Suprapubic skin (tissue), 4 donors: ENCODE measurements at regions not wholly inside any gene's neighbourhood (a gene's known extent, or its start where the extent isn't known, plus 50 kb on each side); places are given as distances from the start of the nearest gene placed in this dataset.

Experiments used
- DNase-seq, 2 donors: peaks; one replicate each; pipeline ENCODE4 v3.0.0-alpha.2; 2019; ENCODE audit warnings: low spot score in 2 of 2
- H3K27ac ChIP-seq: fragments of 200-600 bp; sonication (generic); one replicate; pipeline ENCODE4 v1.5.1; 2019
- H3K27me3 ChIP-seq: fragments of 200-600 bp; sonication (generic); one replicate; pipeline ENCODE4 v1.5.1; 2019
- H3K36me3 ChIP-seq: fragments of 200-600 bp; sonication (generic); one replicate; pipeline ENCODE4 v1.5.1; 2019
- H3K4me1 ChIP-seq: fragments of 200-600 bp; sonication (generic); one replicate; pipeline ENCODE4 v1.5.1; 2019
- H3K4me3 ChIP-seq: fragments of 200-600 bp; sonication (generic); one replicate; pipeline ENCODE4 v1.5.1; 2019; ENCODE audit warnings: mild to moderate bottlenecking
- H3K9me3 ChIP-seq: fragments of 200-600 bp; sonication (generic); one replicate; pipeline ENCODE4 v1.5.1; 2019
- CTCF ChIP-seq, 2 donors: fragments of 200-600 bp in 1 of 2; fragments of 450-650 bp in 1 of 2; sonication (generic) in 1 of 2; IDR thresholded peaks; one replicate each; pipeline ENCODE4 v1.5.1; 2016 to 2019; ENCODE audit warnings: antibody characterized with exemption in 2 of 2, mild to moderate bottlenecking in 1 of 2, moderate library complexity in 1 of 2
- EP300 ChIP-seq: sonication (generic); formaldehyde crosslinking; IDR thresholded peaks from one replicate; pipeline ENCODE4 v1.6.1; 2017; ENCODE audit warnings: antibody characterized with exemption
- POLR2A ChIP-seq, 2 donors: fragments of 450-650 bp; IDR thresholded peaks; one replicate each; pipeline ENCODE4 v1.6.1; 2017; ENCODE audit warnings: antibody characterized with exemption in 2 of 2, mild to moderate bottlenecking in 2 of 2, moderate library complexity in 2 of 2
- POLR2AphosphoS5 ChIP-seq, 3 donors: sonication (generic); formaldehyde crosslinking; IDR thresholded peaks; one replicate each; pipeline ENCODE4 v1.6.1; 2017; ENCODE audit warnings: antibody characterized with exemption in 3 of 3
- WGBS: methylation state at CpG from one replicate; pipeline ENCODE4 v1.1.5; 2018; 5-methylcytosine and 5-hydroxymethylcytosine counted together

- 63% methylated on average over 1 of the region's 1 CpG for WGBS
Measured at GRCh38 chr14:49364752-49365117, 221.4 kb downstream of the RPS29 start.

GRCh38 chr14:49363821-49364751, 222.1 kb downstream of the RPS29 start:
- Histone ChIP-seq H3K4me1 (no peaks in the 10 kb centered on the region), H3K27ac (no peak overlapping the region), H3K27me3 (no peaks in the 10 kb centered on the region), H3K4me3 (no peak overlapping the region), H3K9me3 (no peaks in the 10 kb centered on the region), H3K36me3 (no peaks in the 10 kb centered on the region)
- DNase-seq: no peak
- TF ChIP-seq CTCF (IDR thresholded peaks at IDR 0.05) (no peak), POLR2A (IDR thresholded peaks at IDR 0.05) (no peak), EP300 (no peak), POLR2AphosphoS5 (IDR thresholded peaks at IDR 0.05) (no peak)
- 29% methylated on average over 5 of the region's 5 CpGs for WGBS

More at GRCh38 chr14:49364752-49365117, 221.4 kb downstream of the RPS29 start:
- H3K4me1 ChIP-seq: no peaks in the 10 kb centered on the region
- no peaks in the 10 kb centered on the region for H3K27me3 ChIP-seq
- H3K9me3 ChIP-seq: no peaks in the 10 kb centered on the region
- no peak for DNase-seq
- no peak overlapping the region for H3K4me3 ChIP-seq
- TF ChIP-seq CTCF (IDR thresholded peaks at IDR 0.05) (no peak), POLR2AphosphoS5 (IDR thresholded peaks at IDR 0.05) (no peak), POLR2A (IDR thresholded peaks at IDR 0.05) (no peak), EP300 (no peak)
- H3K36me3 ChIP-seq: no peaks in the 10 kb centered on the region
- H3K27ac ChIP-seq: no peak overlapping the region

GRCh38 chr14:49362916-49363315, 223.3 kb downstream of the RPS29 start:
- no peak overlapping the region for H3K4me3 ChIP-seq
- H3K36me3 ChIP-seq: no peaks in the 10 kb centered on the region
- TF ChIP-seq POLR2A (IDR thresholded peaks at IDR 0.05) (no peak), EP300 (no peak), POLR2AphosphoS5 (IDR thresholded peaks at IDR 0.05) (no peak), CTCF (IDR thresholded peaks at IDR 0.05) (no peak)
- 74% methylated on average over 1 of the region's 1 CpG for WGBS
- H3K9me3 ChIP-seq: no peaks in the 10 kb centered on the region
- no peaks in the 10 kb centered on the region for H3K4me1 ChIP-seq
- H3K27me3 ChIP-seq: no peaks in the 10 kb centered on the region
- H3K27ac ChIP-seq: no peak overlapping the region
- no peak for DNase-seq

GRCh38 chr14:49339130-49339529, 247.1 kb downstream of the RPS29 start:
- no peak for TF ChIP-seq EP300
- no peak for TF ChIP-seq POLR2A (IDR thresholded peaks at IDR 0.05)
- TF ChIP-seq CTCF (IDR thresholded peaks at IDR 0.05): no peak
- TF ChIP-seq POLR2AphosphoS5 (IDR thresholded peaks at IDR 0.05): no peak
- WGBS: 87% methylated on average over 3 of the region's 3 CpGs
- no peak overlapping the region for H3K27ac ChIP-seq
- H3K9me3 ChIP-seq: no peaks in the 10 kb centered on the region
- H3K27me3 ChIP-seq: no peaks in the 10 kb centered on the region
- H3K4me1 ChIP-seq: no peaks in the 10 kb centered on the region
- H3K4me3 ChIP-seq: no peak overlapping the region
- no peak for DNase-seq
- no peaks in the 10 kb centered on the region for H3K36me3 ChIP-seq

- Histone ChIP-seq H3K9me3 (no peaks in the 10 kb centered on the region), H3K36me3 (no peaks in the 10 kb centered on the region), H3K4me3 (no peak overlapping the region), H3K27ac (no peak overlapping the region), H3K4me1 (no peaks in the 10 kb centered on the region), H3K27me3 (no peaks in the 10 kb centered on the region)
- WGBS: 76% methylated on average over 3 of the region's 3 CpGs
- TF ChIP-seq EP300 (no peak), POLR2A (IDR thresholded peaks at IDR 0.05) (no peak), CTCF (IDR thresholded peaks at IDR 0.05) (no peak), POLR2AphosphoS5 (IDR thresholded peaks at IDR 0.05) (no peak)
- no peak for DNase-seq
Measured at GRCh38 chr14:49319810-49320209, 266.4 kb downstream of the RPS29 start.
